HG03097 (cell line): ENCODE measurements at regions not wholly inside any gene's neighbourhood (a gene's known extent, or its start where the extent isn't known, plus 50 kb on each side); places are given as distances from the start of the nearest gene placed in this dataset.

ENCODE experiments used
- ATAC-seq: cut with Tn5 transposase; IDR thresholded peaks from one replicate; pipeline ENCODE4 v1.9.1; 2021; ENCODE audit not compliant: unreplicated experiment, low FRiP score

DNA sequence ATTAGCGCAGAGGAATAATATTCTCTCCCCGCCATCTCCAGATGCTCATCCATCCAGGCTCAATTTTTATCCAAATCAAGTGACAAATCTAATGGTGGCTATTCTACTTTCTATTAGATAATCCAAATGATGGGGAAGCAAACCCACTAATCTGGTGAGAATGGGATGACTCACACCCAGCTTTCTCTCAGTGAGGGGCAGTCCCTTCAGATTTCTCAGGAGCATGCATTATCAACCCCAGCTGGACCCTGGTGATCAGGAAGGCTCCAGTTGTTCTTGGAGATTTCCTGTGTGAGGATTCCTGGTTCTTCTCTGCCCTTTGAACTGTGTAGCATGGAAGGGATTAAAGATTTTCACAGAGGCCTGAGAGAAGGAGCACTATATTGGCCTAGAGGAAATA is 358.0 kb downstream of the WDR72 start:
- no peak for ATAC-seq

DNA sequence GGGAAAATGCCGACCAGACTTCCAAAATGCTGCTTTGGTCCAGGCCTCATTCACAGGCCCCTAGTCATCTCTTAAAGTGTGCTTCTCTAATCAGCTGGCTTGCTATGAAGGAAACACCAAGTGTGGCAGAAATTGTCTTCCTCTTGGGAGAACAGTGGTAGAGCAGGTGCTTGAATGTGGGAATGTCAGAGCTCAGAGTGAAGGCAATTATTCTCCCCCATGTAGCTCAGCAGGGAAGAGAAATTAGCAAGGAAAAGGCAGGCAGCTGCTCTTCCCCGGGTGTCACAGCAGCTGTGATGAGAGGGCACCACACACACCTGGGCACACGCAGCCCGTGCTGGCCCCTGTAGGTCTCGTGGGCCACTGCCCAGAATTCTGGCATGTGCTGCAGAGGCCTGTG is 358.5 kb downstream of the WDR72 start:
- ATAC-seq = no peak

- no peak for ATAC-seq
Observed at GRCh38 chr15:53397041-53397616, 362.3 kb downstream of the WDR72 start.

DNA sequence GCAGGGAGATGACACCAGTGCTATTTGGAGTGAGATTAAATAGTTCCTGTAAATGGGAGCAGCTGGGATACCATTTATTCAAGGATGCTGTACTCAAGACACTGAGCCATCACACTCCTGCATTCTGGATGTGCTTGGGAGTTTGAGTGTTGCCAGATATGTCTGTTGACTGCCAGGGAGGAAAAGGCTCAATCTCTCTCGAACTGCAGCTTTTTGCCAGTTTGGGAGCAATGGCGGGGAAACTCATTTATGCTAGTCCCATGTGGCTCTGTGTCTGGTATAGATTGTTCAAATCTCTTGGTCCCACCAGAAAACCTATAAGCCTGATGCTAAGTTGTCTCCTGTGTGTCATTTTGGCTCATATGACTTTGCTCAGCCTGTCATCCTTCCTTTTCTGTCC is 363.6 kb downstream of the WDR72 start:
- no peak for ATAC-seq

DNA sequence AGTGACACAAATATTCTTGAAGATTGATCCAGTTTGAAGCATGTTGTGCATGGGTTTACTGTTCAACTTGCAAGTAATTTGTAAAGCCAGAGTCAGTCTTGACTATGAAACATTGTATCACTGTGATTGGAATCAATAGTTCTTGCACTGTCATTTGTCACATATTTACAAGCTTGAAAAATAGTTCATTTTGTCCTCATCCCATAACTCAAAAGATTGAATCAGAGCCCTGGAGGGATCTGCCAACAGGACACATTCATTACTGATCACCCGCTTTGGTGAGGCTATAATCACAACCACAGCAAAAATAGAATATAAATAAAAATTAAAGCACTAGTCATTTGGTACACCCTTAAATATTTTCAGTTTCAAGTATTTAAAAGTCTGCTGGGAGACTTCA is 368.9 kb downstream of the WDR72 start:
- no peak for ATAC-seq

- no peak for ATAC-seq
Observed at GRCh38 chr15:53389271-53390037, 370.0 kb downstream of the WDR72 start.

- no peak for ATAC-seq
Observed at GRCh38 chr15:53384417-53384816, 375.0 kb downstream of the WDR72 start.

DNA sequence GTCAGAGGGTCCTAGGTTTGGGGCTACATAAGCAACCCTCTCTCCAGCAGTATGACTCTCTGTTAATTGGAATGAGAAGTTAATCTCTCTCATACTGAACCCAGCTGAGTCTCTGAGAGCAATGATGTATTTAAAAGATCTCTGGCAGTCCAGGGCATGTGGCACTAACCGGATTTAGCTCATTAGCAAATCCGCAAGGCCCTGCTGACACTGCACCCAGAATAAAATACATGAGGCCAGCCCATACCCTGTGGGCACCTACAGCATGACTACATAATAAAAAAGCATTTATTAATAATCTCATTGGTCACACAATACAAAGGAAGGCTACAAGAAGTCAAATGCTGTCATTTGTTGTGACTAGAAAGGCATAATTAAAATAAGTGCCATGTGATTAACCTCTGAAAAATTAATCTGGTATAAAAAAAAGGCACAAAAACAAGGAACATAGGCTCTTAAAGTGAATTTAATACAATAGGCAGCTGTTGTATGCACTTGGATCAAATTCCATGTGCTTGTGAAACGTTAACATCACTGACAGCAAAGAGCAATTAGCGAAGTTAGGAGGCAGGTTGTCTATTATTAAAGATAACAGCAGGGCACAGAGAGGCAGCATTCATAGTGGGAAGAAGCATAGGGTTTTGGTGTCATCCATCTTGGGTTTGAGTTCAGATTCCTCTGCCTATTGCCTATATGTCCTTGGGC is 381.2 kb downstream of the WDR72 start:
- ATAC-seq = no peak

DNA sequence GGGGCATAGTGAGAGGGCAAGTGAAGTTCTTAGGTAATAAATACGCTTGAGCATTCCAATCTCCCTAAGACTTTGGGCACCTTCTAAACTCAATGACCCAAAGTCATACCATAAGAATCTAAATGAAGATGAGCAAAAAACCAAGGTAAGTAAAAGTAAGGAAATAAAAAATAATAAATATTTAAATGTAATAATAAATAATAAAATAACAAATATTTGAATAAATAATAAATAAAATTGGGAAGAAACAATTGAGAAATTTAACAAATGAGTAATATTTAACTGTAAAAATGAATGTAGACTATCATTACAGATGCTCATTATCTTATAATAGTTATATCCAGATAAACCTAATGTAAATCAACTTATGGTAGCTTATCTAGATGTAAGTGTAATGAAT is 391.7 kb downstream of the WDR72 start:
- no peak for ATAC-seq

- ATAC-seq = no peak
Observed at GRCh38 chr15:53360881-53361280, 398.6 kb downstream of the WDR72 start.

DNA sequence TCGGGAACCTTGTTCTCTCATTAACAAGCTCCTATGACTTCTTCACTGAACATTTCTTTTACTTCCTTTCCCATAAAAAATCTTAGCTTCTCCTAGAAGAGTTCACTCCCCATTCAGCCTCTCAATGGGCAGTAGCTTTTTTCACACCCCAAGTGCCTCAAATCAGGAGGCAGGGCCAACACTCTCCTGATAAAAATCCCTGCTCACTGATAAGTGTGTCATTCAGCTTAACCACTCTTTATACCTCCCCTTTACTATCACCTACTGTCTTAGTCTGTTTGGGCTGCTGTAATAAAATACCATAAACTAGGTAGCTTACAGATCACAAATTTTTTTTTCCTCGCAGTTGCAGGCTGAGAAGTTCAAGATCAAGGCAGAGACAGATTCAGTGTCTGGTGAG is 400.4 kb downstream of the WDR72 start:
- no peak for ATAC-seq

- no peak for ATAC-seq
Observed at GRCh38 chr15:53354874-53355273, 404.6 kb downstream of the WDR72 start.

DNA sequence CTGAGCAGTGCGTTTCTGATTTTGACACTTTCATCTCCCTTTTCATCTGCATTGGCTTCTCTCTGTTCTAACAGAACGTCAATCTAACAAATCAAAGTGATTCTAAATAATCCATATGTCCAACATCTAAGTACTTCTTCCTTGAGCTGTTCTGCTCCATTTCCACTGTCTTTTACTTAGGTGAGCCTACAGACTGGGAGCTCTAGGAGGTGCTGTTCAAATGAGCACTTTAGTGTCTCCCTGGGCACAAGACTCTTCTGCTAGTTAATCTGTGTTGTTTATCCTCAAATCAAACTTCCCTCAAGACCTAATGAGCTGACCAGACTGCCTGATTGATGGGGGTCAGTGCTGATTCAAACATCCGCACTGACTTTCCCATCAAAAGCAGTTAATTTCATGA is 408.1 kb downstream of the WDR72 start:
- ATAC-seq = no peak

- no peak for ATAC-seq
Observed at GRCh38 chr15:53346583-53346982, 412.9 kb downstream of the WDR72 start.

GRCh38 chr15:53331328-53332190 is 427.9 kb downstream of the WDR72 start:
- ATAC-seq = no peak

- ATAC-seq = no peak
Observed at GRCh38 chr15:53328341-53328740, 431.1 kb downstream of the WDR72 start.

- ATAC-seq = no peak
Observed at GRCh38 chr15:53324061-53324460, 435.4 kb downstream of the WDR72 start.

DNA sequence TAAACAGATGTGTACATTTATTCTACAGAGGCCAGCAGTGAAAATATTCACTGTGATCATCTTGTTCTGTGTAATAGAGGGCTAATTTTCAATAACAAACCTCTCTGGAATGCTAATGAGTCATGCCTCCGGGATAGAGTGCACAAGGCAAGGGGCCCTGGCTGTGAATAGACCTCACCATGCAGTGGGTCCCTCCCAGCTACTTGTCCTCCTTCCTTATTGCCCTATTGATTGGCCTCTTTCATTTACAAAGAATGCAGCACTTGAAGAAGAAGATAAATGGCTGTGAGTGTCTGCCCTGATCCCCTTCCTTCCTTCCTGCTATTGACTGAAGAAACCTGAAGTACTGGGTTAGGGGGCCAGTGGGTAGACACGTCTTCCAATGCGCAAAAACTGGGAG is 436.3 kb downstream of the WDR72 start:
- no peak for ATAC-seq

- no peak for ATAC-seq
Observed at GRCh38 chr15:53320816-53321215, 438.6 kb downstream of the WDR72 start.

DNA sequence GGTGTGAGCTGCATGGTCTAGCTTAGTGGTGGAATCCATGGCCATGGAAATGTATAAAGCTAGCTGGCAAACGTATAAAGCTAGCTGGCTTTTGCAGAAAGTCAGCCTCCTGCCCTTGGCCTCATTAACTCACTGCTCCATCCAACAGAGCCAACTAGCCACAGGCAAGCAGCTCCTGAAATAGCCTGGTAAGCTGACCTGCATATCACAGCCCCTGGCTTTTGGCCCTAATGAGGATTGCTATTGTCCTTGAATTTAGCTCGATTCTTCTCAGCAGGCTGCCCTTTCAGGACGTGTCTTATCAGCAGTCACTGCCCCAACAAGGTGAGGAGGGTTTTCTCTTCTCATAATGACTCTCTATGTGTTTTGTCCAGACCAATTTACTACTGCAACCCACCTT is 446.8 kb downstream of the WDR72 start:
- ATAC-seq = no peak

DNA sequence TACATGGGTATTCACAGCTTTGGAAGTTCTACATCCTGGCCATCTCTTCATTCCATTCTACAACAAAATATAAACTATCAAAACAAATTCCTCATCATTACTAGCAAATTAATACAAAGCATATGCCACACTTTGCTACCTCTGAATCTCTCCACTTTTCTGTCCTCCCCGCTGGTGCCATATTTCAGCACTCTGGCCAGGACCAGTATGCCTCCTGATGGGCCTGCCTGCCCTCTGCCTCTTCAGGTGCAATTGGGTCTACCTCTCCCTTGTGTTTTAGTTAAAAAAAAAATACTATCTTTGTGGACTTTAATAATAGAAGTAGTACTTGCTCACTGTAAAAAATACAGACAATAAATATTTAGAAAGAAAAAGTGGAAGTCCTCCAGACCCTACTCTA is 448.8 kb downstream of the WDR72 start:
- no peak for ATAC-seq
